Sigmoid colon (tissue), 4 donors: ENCODE measurements at regions not wholly inside any gene's neighbourhood (a gene's known extent, or its start where the extent isn't known, plus 50 kb on each side); places are given as distances from the start of the nearest gene placed in this dataset.

ENCODE experiments used
- EP300 ChIP-seq, 4 donors: sonication (generic); formaldehyde crosslinking; IDR thresholded peaks; one replicate each; pipeline ENCODE4 v1.6.1; 2017; ENCODE audit warnings: antibody characterized with exemption in 4 of 4
- TF ChIP-seq, protein P1 (sequence below), 4 experiments: fragments of 450-650 bp in 3 of 4; fragments of 200-600 bp in 1 of 4; IDR thresholded peaks; one replicate each; pipeline ENCODE4 v1.5.1; 2016 to 2019; ENCODE audit warnings: antibody characterized with exemption in 4 of 4, mild to moderate bottlenecking in 3 of 4, moderate library complexity in 2 of 4

DNA sequence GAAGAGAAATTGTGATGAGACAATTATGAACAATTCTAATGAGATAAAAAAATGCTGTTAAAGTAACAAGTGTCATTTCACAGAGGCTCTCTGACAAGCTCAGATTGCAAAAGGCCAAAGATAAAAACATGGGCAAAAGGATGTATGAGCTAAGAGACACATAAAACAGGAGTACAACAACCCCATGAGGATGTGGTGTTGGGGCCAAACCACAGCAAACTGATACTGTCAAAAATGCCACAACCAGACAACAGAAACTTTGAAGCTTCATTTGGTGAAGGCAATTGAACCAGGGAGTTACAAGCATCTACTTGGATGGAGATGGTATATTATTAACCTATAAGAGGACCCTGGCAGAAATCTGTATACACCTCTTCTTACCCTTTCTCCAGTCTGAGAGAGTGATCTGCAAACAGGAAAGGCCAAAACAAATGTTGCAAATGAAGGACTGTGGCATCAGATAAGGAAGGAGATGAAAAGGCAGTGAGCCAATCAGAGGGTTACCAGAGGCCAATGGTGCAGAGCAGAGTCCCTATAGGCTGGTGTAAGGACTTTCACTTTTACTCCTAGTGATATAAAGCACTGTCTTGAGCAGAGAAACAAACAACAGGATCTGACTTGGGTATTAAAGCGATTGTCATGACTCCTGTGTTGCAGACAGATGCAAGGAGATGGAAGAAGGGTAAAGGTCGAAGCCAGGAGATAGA lies 659.0 kb downstream of the NTRK3 start:
- TF ChIP-seq, protein P1, sequence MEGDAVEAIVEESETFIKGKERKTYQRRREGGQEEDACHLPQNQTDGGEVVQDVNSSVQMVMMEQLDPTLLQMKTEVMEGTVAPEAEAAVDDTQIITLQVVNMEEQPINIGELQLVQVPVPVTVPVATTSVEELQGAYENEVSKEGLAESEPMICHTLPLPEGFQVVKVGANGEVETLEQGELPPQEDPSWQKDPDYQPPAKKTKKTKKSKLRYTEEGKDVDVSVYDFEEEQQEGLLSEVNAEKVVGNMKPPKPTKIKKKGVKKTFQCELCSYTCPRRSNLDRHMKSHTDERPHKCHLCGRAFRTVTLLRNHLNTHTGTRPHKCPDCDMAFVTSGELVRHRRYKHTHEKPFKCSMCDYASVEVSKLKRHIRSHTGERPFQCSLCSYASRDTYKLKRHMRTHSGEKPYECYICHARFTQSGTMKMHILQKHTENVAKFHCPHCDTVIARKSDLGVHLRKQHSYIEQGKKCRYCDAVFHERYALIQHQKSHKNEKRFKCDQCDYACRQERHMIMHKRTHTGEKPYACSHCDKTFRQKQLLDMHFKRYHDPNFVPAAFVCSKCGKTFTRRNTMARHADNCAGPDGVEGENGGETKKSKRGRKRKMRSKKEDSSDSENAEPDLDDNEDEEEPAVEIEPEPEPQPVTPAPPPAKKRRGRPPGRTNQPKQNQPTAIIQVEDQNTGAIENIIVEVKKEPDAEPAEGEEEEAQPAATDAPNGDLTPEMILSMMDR (IDR thresholded peaks at IDR 0.05): no peak
- no peak for TF ChIP-seq EP300 (IDR thresholded peaks at IDR 0.05)
